NOMO-1 treated with dmso at 0.1 percent for 144 hours (cell line): ENCODE measurements at regions not wholly inside any gene's neighbourhood (a gene's known extent, or its start where the extent isn't known, plus 50 kb on each side); places are given as distances from the start of the nearest gene placed in this dataset.

Source experiments
- DNase-seq: peaks from one replicate; lab custom pipeline; 2025; ENCODE audit not compliant: unreplicated experiment; lab: John Stamatoyannopoulos, UW

GRCh38 chr3:144200004-144200403 is 228.4 kb downstream of the DIPK2A start:
- no peak for DNase-seq

- DNase-seq = no peak
Measured at GRCh38 chr3:144200466-144200865, 228.8 kb downstream of the DIPK2A start.

GRCh38 chr3:144221761-144222160 is 250.1 kb downstream of the DIPK2A start:
- DNase-seq = no peak

- DNase-seq = no peak
Measured at GRCh38 chr3:144229330-144229729, 257.7 kb downstream of the DIPK2A start.

GRCh38 chr3:144229953-144230352 is 258.3 kb downstream of the DIPK2A start:
- DNase-seq = no peak

- DNase-seq = no peak
Measured at GRCh38 chr3:144235489-144235888, 263.9 kb downstream of the DIPK2A start.

- no peak for DNase-seq
Measured at GRCh38 chr3:144237351-144237750, 265.7 kb downstream of the DIPK2A start.

GRCh38 chr3:144241404-144241803 is 269.8 kb downstream of the DIPK2A start:
- no peak for DNase-seq

GRCh38 chr3:144242747-144243146 is 271.1 kb downstream of the DIPK2A start:
- no peak for DNase-seq

GRCh38 chr3:144244662-144245061 is 273.0 kb downstream of the DIPK2A start:
- DNase-seq = no peak

GRCh38 chr3:144252896-144253295 is 281.3 kb downstream of the DIPK2A start:
- no peak for DNase-seq

GRCh38 chr3:144257381-144257780 is 285.8 kb downstream of the DIPK2A start:
- no peak for DNase-seq

GRCh38 chr3:144259267-144259666 is 287.6 kb downstream of the DIPK2A start:
- no peak for DNase-seq

- DNase-seq = no peak
Measured at GRCh38 chr3:144263706-144264105, 292.1 kb downstream of the DIPK2A start.

GRCh38 chr3:144264350-144264749 is 292.7 kb downstream of the DIPK2A start:
- DNase-seq = no peak

GRCh38 chr3:144264794-144265193 is 293.2 kb downstream of the DIPK2A start:
- no peak for DNase-seq

GRCh38 chr3:144265542-144266100 is 294.0 kb downstream of the DIPK2A start:
- peak; percentile 62 for DNase-seq

GRCh38 chr3:144270100-144270499 is 298.5 kb downstream of the DIPK2A start:
- DNase-seq = peak; percentile 1

GRCh38 chr3:144272680-144273079 is 301.1 kb downstream of the DIPK2A start:
- DNase-seq = no peak

GRCh38 chr3:144273601-144274000 is 302.0 kb downstream of the DIPK2A start:
- no peak for DNase-seq

GRCh38 chr3:144275005-144275404 is 303.4 kb downstream of the DIPK2A start:
- no peak for DNase-seq

- DNase-seq = no peak
Measured at GRCh38 chr3:144282313-144282712, 310.7 kb downstream of the DIPK2A start.

GRCh38 chr3:144286235-144286910 is 314.8 kb downstream of the DIPK2A start:
- no peak for DNase-seq
